Activated T-cell treated with anti-CD3 and anti-CD28 coated beads, Interleukin-2, amount 50 U/mL, for 4 hours (primary cell): ENCODE measurements at regions not wholly inside any gene's neighbourhood (a gene's known extent, or its start where the extent isn't known, plus 50 kb on each side); places are given as distances from the start of the nearest gene placed in this dataset.

Experiments
- ATAC-seq, 2 donors: fragments of 200-7000 bp; cut with Tn5 transposase; one replicate each; pipeline ENCODE4 v1.10.0; 2021
- DNase-seq: peaks from one replicate; pipeline ENCODE4 v3.0.0-alpha.2; 2020
- H3K27me3 Mint-ChIP-seq: one replicate; pipeline ENCODE4 v1.8.0; 2021; ENCODE audit warnings: low read depth, mixed read lengths
- H3K36me3 Mint-ChIP-seq: one replicate; pipeline ENCODE4 v1.8.0; 2022; ENCODE audit warnings: mixed read lengths; ENCODE audit not compliant: insufficient read depth
- H3K4me1 Mint-ChIP-seq: one replicate; pipeline ENCODE4 v1.8.0; 2021; ENCODE audit warnings: low read depth, mixed read lengths
- H3K4me3 Mint-ChIP-seq: one replicate; pipeline ENCODE4 v1.8.0; 2021; ENCODE audit warnings: mild to moderate bottlenecking, moderate library complexity, mixed read lengths
- H3K9me3 Mint-ChIP-seq: one replicate; pipeline ENCODE4 v1.8.0; 2021; ENCODE audit warnings: mixed read lengths

DNA sequence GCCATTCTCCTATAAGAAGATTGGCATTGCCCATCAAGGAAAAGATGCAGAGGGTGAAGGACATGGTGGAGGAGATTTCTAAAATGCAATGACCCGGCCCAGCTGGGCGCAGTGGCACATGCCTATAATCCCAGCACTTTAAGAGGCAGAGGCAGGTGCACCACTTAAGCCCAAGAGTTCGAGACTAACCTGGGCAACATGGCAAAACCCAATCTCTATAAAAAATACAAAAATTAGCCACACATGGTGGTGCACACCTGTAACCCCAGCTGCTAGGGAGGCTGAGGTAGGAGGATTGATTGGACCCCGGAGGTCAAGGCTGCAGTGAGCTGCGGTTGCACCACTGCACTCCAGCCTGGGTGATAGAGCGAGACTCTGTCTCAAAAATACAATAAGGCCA lies 331.8 kb downstream of the FOXO1 start:
- DNase-seq: no peak
- Mint-ChIP-seq H3K27me3 (no peaks in the 10 kb centered on the region), H3K4me3 (no peak overlapping the region)

DNA sequence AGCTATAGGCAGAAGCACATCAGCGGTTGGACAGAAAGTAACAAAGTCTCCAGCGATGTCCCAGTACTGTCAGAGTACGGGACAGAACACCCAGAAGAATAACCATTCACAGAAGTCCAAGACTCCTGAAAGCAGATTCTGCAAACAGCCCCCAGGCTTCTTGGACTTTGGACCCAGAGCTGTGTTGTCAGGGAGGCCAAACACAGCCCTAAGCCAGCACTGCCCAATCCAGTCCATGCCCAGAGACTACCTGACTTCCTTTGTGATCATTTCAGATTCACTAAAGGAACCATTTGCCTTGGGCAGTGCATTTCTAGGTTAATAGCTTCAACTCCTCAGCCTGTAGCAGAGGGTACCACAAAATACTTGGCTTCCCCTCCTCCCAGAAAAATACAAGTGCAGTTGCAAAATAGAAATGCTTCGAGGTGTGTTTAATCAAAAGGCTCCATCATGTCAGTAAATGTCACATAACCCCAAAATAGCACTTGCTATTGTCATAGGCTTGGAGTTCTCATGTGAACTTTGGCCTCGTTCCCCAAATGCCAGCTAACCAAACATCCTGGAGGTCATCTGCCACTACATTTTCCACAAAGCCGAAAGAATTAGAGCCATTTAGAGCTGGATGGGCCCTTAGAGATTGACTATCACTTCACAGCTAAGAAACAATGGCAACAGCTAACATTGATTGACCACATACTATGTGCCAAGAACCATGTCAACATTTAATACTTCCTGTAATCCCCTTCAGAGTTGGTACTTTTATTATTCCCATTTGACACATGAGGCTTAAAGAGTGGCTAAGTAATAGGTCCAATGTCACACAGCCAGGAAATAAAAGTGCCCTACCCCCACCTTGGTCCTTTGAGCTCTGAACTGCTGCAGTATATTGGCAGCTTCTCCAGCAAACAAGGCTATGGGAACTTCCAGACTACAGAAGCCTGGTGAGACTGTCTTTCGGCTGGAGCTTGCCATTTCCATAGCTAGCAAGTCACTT lies 329.9 kb downstream of the FOXO1 start:
- Mint-ChIP-seq H3K9me3 (no peaks in the 10 kb centered on the region), H3K4me3 (no peak overlapping the region), H3K27me3 (no peaks in the 10 kb centered on the region), H3K36me3 (no peaks in the 10 kb centered on the region), H3K4me1 (peaks cover 16% of the 10 kb centered on the region)
- DNase-seq (no peak), ATAC-seq (no peak)

More for the DNA sequence above, 331.8 kb downstream of the FOXO1 start:
- H3K4me1 Mint-ChIP-seq: peaks cover 24% of the 10 kb centered on the region
- no peaks in the 10 kb centered on the region for H3K36me3 Mint-ChIP-seq
- no peaks in the 10 kb centered on the region for H3K9me3 Mint-ChIP-seq
- no peak for ATAC-seq

DNA sequence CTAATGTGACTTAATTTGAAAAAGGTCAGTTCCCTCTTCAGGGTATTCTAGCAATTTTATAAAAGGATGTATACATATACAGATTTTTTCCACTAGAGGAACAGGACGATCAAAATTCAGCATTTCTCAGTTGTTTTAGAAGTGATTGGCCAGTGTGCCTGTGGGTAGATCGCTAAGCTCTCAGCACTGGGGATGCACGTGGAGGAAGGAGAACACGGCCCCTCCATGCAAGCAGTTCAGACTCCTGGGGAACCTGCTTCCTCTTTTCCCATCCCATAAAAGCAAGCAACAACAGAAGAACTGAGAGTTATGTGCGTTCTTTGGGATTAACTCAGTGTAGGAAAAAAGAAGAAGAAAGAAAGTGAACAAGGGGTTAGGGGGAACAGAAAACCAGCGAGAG lies 328.8 kb downstream of the FOXO1 start:
- Mint-ChIP-seq H3K4me3 (no peak overlapping the region), H3K27me3 (no peaks in the 10 kb centered on the region)

DNA sequence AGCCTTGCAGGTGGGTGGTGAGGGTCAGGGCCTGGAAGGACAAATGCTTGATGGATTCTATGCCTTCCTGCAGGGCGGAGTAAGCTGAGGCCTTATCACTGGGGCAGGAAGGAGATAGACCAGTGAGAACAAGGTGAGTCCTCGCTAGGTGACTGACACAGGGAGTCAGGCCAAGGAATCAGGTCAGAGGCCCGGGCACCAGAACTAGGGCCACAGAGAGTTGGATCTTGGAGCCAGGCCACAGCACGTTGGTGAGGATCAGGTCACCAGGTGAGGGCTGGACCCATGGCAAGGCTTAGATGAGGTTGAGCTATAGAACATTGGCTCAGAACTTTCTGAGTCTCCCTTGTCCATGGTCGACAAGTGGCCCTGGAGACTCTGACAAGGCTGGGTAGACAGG lies 328.2 kb downstream of the FOXO1 start:
- Mint-ChIP-seq H3K4me1 (peaks cover 9% of the 10 kb centered on the region), H3K27me3 (no peaks in the 10 kb centered on the region)

More for the DNA sequence above, 328.8 kb downstream of the FOXO1 start:
- DNase-seq (no peak), ATAC-seq (no peak)
- H3K4me1 Mint-ChIP-seq: peaks cover 9% of the 10 kb centered on the region
- H3K36me3 Mint-ChIP-seq: peaks cover 2% of the 10 kb centered on the region
- H3K9me3 Mint-ChIP-seq: no peaks in the 10 kb centered on the region

DNA sequence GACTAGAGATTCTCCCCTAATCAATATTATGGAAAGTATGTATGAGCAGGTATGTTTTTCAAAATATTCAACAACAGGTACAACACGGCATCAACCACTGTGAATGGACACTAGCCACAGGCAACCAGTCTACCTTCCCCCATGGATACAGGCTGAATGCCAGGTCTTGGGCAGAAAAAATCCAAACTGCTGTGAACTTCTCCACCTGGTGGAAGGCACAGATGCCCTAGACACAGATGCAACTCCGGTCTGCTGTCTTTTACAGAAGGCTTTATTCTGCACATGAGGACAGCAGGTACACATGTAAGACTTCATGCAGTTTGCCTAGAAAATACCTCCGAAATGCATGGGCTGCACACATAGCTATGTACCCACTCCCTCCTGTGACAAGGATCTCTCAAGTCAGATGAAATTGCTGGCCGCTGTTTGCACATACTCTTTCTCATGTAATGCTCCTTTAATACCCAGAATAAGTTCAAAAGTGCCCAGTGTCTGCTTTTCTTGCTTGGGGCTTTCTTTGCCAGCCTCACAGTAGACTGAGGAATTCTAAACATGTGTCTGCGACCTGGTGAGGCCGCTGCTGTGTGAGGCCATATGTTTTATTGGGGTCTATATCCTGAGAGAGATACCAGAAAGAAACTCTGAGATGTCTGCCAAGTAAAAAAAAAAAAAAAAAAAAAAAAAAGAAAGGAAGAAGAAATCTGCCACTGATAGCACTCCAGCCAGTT lies 325.9 kb downstream of the FOXO1 start:
- no peak for DNase-seq
- H3K4me3 Mint-ChIP-seq: no peak overlapping the region
- H3K9me3 Mint-ChIP-seq: no peaks in the 10 kb centered on the region
- peaks cover 9% of the 10 kb centered on the region for H3K4me1 Mint-ChIP-seq
- H3K27me3 Mint-ChIP-seq: no peaks in the 10 kb centered on the region
- peaks cover 2% of the 10 kb centered on the region for H3K36me3 Mint-ChIP-seq
- ATAC-seq: no peak

More for the DNA sequence above, 328.2 kb downstream of the FOXO1 start:
- peaks cover 2% of the 10 kb centered on the region for H3K36me3 Mint-ChIP-seq
- H3K4me3 Mint-ChIP-seq: no peak overlapping the region
- DNase-seq (no peak), ATAC-seq (no peak)
- H3K9me3 Mint-ChIP-seq: no peaks in the 10 kb centered on the region

DNA sequence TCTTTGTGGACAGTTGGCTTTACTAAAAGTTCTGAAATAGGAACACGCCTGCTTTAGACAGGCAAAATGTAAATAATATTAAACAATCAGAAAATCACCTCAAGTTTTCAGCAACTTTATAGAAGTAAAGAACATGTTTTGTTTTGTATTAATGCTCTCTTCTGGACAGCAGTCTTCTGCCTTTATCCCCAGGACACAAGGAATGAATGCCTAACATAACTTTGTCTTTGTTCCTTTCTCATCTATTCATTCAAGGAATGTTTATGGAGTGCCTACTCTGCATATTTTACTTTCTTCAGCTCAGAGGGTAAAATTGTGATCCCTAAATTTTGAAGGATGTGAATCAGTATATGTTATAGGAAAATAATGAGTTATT lies 325.4 kb downstream of the FOXO1 start:
- DNase-seq: no peak
- H3K4me3 Mint-ChIP-seq: no peak overlapping the region
- peaks cover 2% of the 10 kb centered on the region for H3K36me3 Mint-ChIP-seq
- ATAC-seq: no peak
- H3K27me3 Mint-ChIP-seq: no peaks in the 10 kb centered on the region
- H3K4me1 Mint-ChIP-seq: peaks cover 9% of the 10 kb centered on the region
- H3K9me3 Mint-ChIP-seq: no peaks in the 10 kb centered on the region

DNA sequence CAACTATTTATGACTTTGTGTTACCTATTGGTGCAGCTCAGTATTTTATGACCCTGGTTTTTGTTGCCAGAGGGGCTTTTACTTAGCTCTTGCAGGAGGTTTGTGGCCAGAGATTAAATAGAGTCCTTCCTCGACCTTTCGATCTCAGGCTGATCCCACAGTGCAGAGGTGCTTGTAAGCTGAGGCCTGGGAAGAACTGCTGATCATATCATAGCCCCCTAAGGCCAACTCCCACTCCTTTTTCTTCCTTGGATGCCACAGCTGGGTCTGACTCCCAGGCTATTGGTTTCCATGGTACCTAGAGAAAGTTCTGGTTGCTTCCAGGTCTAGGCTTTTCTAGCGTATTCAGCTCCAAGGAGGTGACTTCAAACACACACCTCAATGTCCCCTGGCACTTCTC lies 324.9 kb downstream of the FOXO1 start:
- H3K4me3 Mint-ChIP-seq: no peak overlapping the region
- peaks cover 2% of the 10 kb centered on the region for H3K36me3 Mint-ChIP-seq
- DNase-seq: no peak
- ATAC-seq: no peak
- H3K4me1 Mint-ChIP-seq: peaks cover 8% of the 10 kb centered on the region
- no peaks in the 10 kb centered on the region for H3K27me3 Mint-ChIP-seq
- no peaks in the 10 kb centered on the region for H3K9me3 Mint-ChIP-seq

DNA sequence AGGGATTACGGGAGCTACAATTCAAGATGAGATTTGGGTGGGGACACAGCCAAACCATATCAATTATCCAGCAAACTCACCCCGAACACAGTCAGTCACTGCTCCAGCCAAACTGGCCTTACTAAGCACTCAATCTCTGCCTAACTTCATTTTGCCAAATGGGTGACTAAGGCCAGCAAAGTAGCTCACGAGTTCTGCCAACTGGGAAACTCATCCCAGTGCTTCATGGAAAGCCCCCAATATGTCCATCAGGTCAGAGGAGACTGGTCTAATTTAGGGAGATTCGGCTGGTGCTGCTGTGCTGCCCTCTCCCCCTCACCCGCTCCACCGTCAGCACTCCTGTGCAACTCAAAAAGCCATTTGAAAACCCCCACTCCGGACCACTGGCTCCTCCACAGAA lies 324.0 kb downstream of the FOXO1 start:
- Mint-ChIP-seq H3K36me3 (peaks cover 2% of the 10 kb centered on the region), H3K27me3 (no peaks in the 10 kb centered on the region)
- no peak for ATAC-seq

DNA sequence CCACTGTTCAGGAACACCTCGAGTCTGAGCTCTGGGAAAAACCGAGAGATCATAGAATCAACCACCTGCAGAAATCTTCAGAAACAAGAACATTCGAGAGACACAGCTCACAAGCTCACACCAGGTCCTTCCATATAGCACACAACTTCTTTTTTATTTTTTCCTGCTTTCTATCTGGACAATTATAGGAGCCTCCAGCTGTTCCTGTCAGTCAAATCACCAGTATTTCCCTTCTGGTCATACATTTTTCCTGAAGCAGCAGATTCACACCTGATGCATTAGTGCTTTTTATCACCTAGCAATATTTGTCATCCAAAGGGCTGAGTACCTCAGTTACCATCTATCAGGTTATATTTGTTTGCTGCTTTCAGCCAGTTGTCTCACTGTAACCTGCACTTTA lies 323.5 kb downstream of the FOXO1 start:
- DNase-seq (no peak), ATAC-seq (no peak)
- Mint-ChIP-seq H3K4me1 (no peaks in the 10 kb centered on the region), H3K36me3 (peaks cover 2% of the 10 kb centered on the region), H3K9me3 (no peaks in the 10 kb centered on the region), H3K27me3 (no peaks in the 10 kb centered on the region), H3K4me3 (no peak overlapping the region)

More for the DNA sequence above, 324.0 kb downstream of the FOXO1 start:
- Mint-ChIP-seq H3K4me3 (no peak overlapping the region), H3K9me3 (no peaks in the 10 kb centered on the region), H3K4me1 (peaks cover 3% of the 10 kb centered on the region)
- DNase-seq: no peak

DNA sequence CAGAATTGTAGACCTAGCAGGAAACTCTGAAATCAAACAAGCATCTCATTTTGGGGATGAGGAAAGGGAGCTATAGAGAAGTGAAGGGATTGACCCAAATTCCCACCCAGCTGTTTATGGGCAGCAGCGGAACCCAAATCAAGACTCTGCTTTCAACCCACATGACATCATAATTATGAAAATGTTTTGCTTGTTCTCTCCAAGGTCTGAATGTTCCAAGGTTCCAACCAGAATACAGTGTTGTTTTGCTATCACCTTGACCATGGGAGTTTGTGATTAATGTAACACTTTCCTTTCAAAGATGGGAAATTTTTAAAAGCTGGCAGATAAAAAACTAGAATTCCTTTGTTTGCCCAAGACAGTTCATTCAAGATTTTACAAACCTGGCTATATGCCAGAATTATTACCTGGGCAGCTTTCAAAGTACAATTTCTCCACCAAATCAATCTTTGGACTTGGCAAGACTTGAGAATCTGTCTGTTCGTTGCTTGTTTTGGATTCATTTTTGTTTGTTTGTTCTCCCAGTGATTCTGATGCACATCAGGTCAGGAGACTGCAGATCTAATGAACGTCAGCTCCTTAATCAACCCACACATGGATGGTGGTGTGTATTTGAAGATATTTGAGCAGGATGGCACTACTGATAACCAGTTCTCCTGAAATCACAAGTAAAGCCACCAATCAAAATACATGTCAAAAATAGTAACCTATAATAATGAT lies 322.7 kb downstream of the FOXO1 start:
- ATAC-seq (no peak), DNase-seq (no peak)
- no peaks in the 10 kb centered on the region for H3K4me1 Mint-ChIP-seq
- H3K9me3 Mint-ChIP-seq: no peaks in the 10 kb centered on the region
- H3K27me3 Mint-ChIP-seq: no peaks in the 10 kb centered on the region
- no peak overlapping the region for H3K4me3 Mint-ChIP-seq
- peaks cover 2% of the 10 kb centered on the region for H3K36me3 Mint-ChIP-seq

DNA sequence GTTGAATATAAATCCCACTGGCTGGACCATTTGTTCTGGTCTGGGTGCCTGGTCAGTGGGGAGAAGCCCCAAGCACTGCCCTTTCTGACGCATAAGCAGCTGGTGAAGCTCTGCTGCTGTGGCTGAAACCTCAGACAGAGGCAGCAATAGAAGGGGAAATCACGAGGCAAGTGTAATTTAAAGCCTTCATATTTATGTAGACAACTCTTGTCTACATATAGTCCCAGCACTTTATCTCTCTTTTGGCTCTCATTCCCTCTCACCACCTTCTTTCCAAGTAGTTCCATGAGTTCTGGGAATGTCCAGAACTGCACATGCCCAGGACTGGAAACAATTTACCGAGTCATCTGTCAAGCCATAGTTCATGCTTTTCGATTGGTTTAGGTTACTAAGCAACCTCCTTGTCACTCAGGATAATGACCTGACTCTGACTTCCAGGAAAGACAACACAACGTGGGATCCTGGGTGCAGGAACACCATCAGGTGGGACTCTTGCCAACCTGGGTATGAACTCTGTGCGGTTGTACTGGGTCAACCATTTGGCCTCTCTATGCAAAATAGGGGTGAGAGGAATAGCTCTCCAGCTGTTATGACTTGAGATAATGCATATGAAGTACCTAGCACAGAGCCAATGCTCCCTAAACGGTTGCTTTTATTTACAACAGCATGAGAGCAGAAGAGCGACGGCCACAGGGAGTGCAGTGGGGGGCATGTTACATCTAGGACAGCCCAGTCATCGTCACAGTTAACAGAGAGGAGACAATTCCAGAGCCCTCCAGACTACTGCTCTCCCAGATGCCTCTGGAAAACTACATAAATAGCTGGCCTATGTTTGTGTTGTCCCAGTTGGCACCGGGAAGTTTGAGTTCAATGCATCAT lies 321.9 kb downstream of the FOXO1 start:
- no peaks in the 10 kb centered on the region for H3K9me3 Mint-ChIP-seq
- H3K36me3 Mint-ChIP-seq: peaks cover 2% of the 10 kb centered on the region
- no peak overlapping the region for H3K4me3 Mint-ChIP-seq
- ATAC-seq (no peak), DNase-seq (no peak)
- H3K27me3 Mint-ChIP-seq: no peaks in the 10 kb centered on the region
- H3K4me1 Mint-ChIP-seq: no peaks in the 10 kb centered on the region

DNA sequence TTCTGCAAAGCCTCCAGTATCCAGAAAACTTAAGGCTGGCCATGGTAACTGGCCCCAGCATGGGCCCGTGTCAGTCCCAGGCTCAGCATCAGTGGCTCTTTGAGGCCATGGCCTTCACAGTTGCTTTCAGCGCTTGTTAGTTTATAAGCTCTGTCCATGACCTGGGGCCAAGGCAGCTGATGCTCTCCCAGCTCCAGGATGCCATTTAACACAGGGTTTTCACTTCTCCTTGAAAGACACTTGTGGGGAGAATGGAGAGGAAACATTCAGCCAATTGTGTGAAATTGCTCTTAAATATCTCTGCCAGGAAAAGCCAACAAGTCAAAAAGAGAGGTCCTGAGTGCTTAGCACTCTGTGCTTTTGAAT lies 321.3 kb downstream of the FOXO1 start:
- H3K4me3 Mint-ChIP-seq: no peak overlapping the region
- no peaks in the 10 kb centered on the region for H3K27me3 Mint-ChIP-seq
- H3K9me3 Mint-ChIP-seq: no peaks in the 10 kb centered on the region
- peaks cover 2% of the 10 kb centered on the region for H3K36me3 Mint-ChIP-seq
- ATAC-seq (no peak), DNase-seq (no peak)
- no peaks in the 10 kb centered on the region for H3K4me1 Mint-ChIP-seq

DNA sequence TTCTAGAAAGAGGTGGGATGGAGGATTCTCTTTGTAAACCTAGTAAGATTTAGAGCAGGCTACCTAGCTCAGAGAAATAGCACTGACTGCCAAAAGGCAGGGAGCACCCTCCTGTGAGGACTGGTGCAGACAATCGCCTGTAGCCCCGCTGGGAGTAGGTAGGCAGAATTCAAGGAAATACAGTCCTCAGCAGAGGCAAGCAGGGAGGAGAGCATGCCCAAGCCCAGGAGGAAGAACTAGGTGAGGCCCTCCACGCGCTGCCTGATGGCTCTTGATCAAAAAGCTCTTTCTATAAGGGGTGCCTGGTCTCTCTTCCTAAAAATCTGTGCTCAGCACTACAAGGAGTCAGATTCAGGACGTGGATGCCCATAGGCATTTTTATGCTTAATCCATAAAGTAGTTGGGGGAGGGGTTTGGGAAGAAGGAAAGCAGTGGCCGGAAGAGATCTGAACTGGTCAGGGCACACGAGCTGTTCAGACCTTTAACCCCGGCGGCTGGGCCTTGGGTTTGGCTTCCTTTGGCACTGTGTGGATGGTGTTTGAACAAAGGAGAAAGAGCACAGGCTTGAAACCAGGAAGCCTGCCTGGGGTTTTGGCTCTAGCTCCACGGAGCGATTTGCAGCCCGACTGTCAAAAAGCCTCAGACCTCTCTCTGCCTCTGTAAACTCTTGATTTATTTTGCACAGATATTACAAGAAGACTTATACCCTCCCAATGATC lies 320.6 kb downstream of the FOXO1 start:
- H3K4me1 Mint-ChIP-seq: no peaks in the 10 kb centered on the region
- no peak for ATAC-seq
- no peaks in the 10 kb centered on the region for H3K27me3 Mint-ChIP-seq
- no peak overlapping the region for H3K4me3 Mint-ChIP-seq
- no peaks in the 10 kb centered on the region for H3K9me3 Mint-ChIP-seq
- H3K36me3 Mint-ChIP-seq: peaks cover 2% of the 10 kb centered on the region
- no peak for DNase-seq
